ENCODE measurements at regions not wholly inside any gene's neighbourhood (a gene's known extent, or its start where the extent isn't known, plus 50 kb on each side); places are given as distances from the start of the nearest gene placed in this dataset.

DNA sequence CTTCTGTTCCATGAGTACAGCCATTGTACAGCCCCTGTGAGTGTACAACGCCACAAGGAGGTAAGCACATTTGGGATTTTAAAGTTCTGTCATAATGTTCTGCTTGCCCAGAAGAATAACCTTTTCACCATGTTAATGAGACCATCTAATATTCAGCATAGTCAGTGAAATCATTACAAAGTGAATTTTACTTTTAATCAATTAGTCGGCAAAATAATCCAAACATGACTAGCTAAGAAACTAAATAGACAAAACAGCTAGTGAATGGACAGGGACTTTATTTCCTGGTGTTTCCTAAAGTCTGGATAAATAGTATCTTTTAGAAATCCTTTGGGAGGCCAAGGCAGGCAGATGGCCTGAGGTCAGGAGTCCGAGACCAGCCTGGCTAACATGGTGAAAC lies 69.0 kb upstream of the NRSN1 start:
- FAIRE-seq, result no peak
- DNase-seq, result no peak
- Histone ChIP-seq H3K4me1 (ENCODE audit: control insufficient read depth in 2 of 3, insufficient read depth in 2 of 3, low read depth in 1 of 3, low read length in 3 of 3) (no peaks in the 10 kb centered on the region), H3K27me3 (ENCODE audit: control insufficient read depth, insufficient read depth, low read length) (no peaks in the 10 kb centered on the region), H3K36me3 (ENCODE audit: control insufficient read depth in 2 of 3, insufficient read depth in 3 of 3, low read length in 3 of 3) (no peaks in the 10 kb centered on the region), H3K4me3 (ENCODE audit: low read length in 3 of 3) (no peak overlapping the region), H3K9me3 (ENCODE audit: control insufficient read depth in 2 of 3, insufficient read depth in 1 of 3, low read length in 3 of 3) (no peaks in the 10 kb centered on the region), H3K9ac (ENCODE audit: low read length in 3 of 3) (no peak overlapping the region), H3K27ac (ENCODE audit: low read depth in 2 of 2, low read length in 2 of 2) (no peak overlapping the region)
- TF ChIP-seq, protein P1, sequence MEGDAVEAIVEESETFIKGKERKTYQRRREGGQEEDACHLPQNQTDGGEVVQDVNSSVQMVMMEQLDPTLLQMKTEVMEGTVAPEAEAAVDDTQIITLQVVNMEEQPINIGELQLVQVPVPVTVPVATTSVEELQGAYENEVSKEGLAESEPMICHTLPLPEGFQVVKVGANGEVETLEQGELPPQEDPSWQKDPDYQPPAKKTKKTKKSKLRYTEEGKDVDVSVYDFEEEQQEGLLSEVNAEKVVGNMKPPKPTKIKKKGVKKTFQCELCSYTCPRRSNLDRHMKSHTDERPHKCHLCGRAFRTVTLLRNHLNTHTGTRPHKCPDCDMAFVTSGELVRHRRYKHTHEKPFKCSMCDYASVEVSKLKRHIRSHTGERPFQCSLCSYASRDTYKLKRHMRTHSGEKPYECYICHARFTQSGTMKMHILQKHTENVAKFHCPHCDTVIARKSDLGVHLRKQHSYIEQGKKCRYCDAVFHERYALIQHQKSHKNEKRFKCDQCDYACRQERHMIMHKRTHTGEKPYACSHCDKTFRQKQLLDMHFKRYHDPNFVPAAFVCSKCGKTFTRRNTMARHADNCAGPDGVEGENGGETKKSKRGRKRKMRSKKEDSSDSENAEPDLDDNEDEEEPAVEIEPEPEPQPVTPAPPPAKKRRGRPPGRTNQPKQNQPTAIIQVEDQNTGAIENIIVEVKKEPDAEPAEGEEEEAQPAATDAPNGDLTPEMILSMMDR (IDR thresholded peaks at IDR 0.05; ENCODE audit: borderline replicate concordance, extremely low read depth, insufficient read depth), result no peak
- intact Hi-C loops (cut with DNase I), result no loop called here

DNA sequence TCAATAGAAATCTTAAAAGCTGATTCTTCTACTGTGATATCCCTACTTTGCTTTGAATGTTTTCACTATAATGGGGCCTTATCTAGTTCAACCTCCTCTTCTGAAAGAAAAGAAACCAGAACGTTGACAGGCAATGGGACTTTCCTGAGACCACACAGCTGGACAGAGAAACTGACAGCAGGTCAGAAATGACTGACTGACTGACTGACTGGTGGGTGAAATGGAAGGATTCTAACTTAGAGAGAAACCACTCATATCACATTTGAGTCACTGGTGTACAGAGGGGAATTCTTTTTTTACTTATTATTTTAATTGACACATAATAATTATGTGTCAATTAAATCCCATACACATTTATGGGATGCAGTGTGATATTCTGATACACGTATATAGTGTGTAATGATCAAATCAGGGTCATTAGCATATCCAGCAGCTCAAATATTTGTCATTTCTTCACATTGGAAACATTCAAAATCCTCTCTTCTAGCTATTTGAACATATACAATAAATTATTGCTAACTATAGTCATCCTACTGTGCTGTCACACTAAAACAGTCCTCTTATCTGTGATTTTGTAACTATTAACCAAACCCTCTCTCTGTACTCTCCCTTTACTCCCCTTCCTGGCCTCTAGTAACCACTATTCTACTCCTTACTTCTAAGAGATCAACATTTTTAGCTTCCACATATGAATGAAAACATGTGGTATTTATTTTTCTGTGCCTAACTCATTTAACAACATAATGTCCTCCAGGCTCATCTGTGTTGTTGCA lies 64.8 kb upstream of the NRSN1 start:
- Histone ChIP-seq H3K9me3 (ENCODE audit: control insufficient read depth in 2 of 3, insufficient read depth in 1 of 3, low read length in 3 of 3) (no peaks in the 10 kb centered on the region), H3K9ac (ENCODE audit: low read length in 3 of 3) (no peak overlapping the region), H3K4me3 (ENCODE audit: low read length in 3 of 3) (no peak overlapping the region), H3K27me3 (ENCODE audit: control insufficient read depth, insufficient read depth, low read length) (no peaks in the 10 kb centered on the region), H3K36me3 (ENCODE audit: control insufficient read depth in 2 of 3, insufficient read depth in 3 of 3, low read length in 3 of 3) (no peaks in the 10 kb centered on the region), H3K27ac (ENCODE audit: low read depth in 2 of 2, low read length in 2 of 2) (no peak overlapping the region), H3K4me1 (ENCODE audit: control insufficient read depth in 2 of 3, insufficient read depth in 2 of 3, low read depth in 1 of 3, low read length in 3 of 3) (no peaks in the 10 kb centered on the region)
- no peak for DNase-seq
- TF ChIP-seq, protein P1 (IDR thresholded peaks at IDR 0.05; ENCODE audit: borderline replicate concordance, extremely low read depth, insufficient read depth), result no peak
- intact Hi-C loops (cut with DNase I), result no loop called here
- no peak for FAIRE-seq

DNA sequence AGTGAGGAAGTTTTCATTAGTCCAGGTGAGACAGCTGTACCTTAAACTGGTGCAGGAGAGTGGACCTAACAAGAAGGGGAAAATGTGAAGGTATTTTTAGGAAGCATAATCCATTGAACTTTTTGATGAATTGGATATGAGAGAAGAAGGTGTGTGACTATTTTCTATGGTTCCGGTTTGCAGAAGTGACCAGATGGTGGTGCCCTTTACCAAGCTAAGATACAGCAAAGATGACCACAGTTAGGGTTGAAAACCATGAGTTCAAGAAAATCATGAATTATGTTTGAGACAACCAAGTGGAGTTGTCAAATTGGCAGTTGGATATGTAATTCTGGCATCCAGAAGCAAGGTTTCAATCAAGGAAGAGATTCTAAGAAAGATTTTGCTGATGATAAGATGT lies 61.9 kb upstream of the NRSN1 start:
- no peaks in the 10 kb centered on the region for H3K4me1 ChIP-seq (ENCODE audit: control insufficient read depth in 2 of 3, insufficient read depth in 2 of 3, low read depth in 1 of 3, low read length in 3 of 3)
- no peaks in the 10 kb centered on the region for H3K9me3 ChIP-seq (ENCODE audit: control insufficient read depth in 2 of 3, insufficient read depth in 1 of 3, low read length in 3 of 3)
- intact Hi-C loops (cut with DNase I), result no loop called here
- no peaks in the 10 kb centered on the region for H3K27me3 ChIP-seq (ENCODE audit: control insufficient read depth, insufficient read depth, low read length)
- H3K9ac ChIP-seq (ENCODE audit: low read length in 3 of 3), result no peak overlapping the region
- no peak overlapping the region for H3K27ac ChIP-seq (ENCODE audit: low read depth in 2 of 2, low read length in 2 of 2)
- H3K36me3 ChIP-seq (ENCODE audit: control insufficient read depth in 2 of 3, insufficient read depth in 3 of 3, low read length in 3 of 3), result no peaks in the 10 kb centered on the region
- no peak overlapping the region for H3K4me3 ChIP-seq (ENCODE audit: low read length in 3 of 3)
- no peak for FAIRE-seq
- DNase-seq, result peak in 3 of 5 donors; percentile 26 to 54 (median 46)
- TF ChIP-seq, protein P1 (IDR thresholded peaks at IDR 0.05; ENCODE audit: borderline replicate concordance, extremely low read depth, insufficient read depth), result peak; percentile 40
